K562 (cell line): ENCODE measurements at regions not wholly inside any gene's neighbourhood (a gene's known extent, or its start where the extent isn't known, plus 50 kb on each side); places are given as distances from the start of the nearest gene placed in this dataset.

Experiments used
- ATAC-seq: fragments of 200-7000 bp; cut with Tn5 transposase; 3 replicates; pipeline ENCODE4 v1.9.1; 2020; ENCODE audit warnings: moderate library complexity
- BruUV-seq: library from RNA; stranded (reverse); fragments of 400-500 nt; replicated peaks from 2 replicates; lab custom pipeline; 2021; lab: Mats Ljungman, UMichigan
- CTCF ChIA-PET: fragments of 300-600 bp; formaldehyde crosslinking; extraction: SDS; loops from one replicate; lab custom pipeline; 2021; ENCODE audit warnings: low intra/inter-chr PET ratio; lab: Yijun Ruan, JAX
- POLR2A ChIA-PET: fragments of 300-600, 350-650 bp; sonication (Branson Sonifier 250); formaldehyde crosslinking; extraction: SDS; loops from one replicate; lab custom pipeline; 2021; ENCODE audit warnings: antibody characterized with exemption, inconsistent platforms; lab: Yijun Ruan, JAX
- DNase-seq, 4 experiments: peaks; one replicate each; pipeline versions ENCODE4 v3.0.0 to v3.0.0-alpha.2; 2011 to 2018; ENCODE audit warnings: low spot score in 3 of 4, mixed read lengths in 3 of 4; ENCODE audit errors: extremely low read depth in 1 of 4
- FAIRE-seq: peaks from 2 replicates; lab custom pipeline; 2011; peaks lifted over from hg19 to GRCh38; lab: Jason Lieb, UNC
- H2AFZ ChIP-seq: 2 replicates; pipeline ENCODE4 v1.6.0; 2011; ENCODE audit warnings: low read depth, low read length, control low read depth, inconsistent platforms
- H3K27ac ChIP-seq: fragments of 200-600 bp; 3 replicates; pipeline ENCODE4 v1.8.0; 2011; ENCODE audit warnings: low read depth, mild to moderate bottlenecking, control low read depth, inconsistent platforms, low read length, moderate library complexity, mixed read lengths; ENCODE audit errors: extremely low read depth
- H3K27me3 ChIP-seq, 2 experiments: fragments of 300-600 bp in 1 of 2; 2 replicates in 1 of 2; 3 replicates in 1 of 2; pipeline versions ENCODE4 v1.6.0 to v1.8.0; 2011; ENCODE audit warnings: inconsistent platforms in 2 of 2, low read length in 2 of 2, mild to moderate bottlenecking in 1 of 2, mixed read lengths in 1 of 2, moderate library complexity in 1 of 2; ENCODE audit not compliant: control insufficient read depth in 2 of 2, insufficient read depth in 2 of 2
- H3K36me3 ChIP-seq: fragments of 300-600 bp; 3 replicates; pipeline ENCODE4 v1.8.0; 2011; ENCODE audit warnings: mild to moderate bottlenecking, low read length, inconsistent platforms; ENCODE audit not compliant: control insufficient read depth, insufficient read depth
- H3K4me1 ChIP-seq, 2 experiments: fragments of 200-600 bp in 1 of 2; replicated peaks in 1 of 2; 2 replicates in 1 of 2; 3 replicates in 1 of 2; pipeline versions ENCODE4 v1.5.1 to v1.8.0; 2011; ENCODE audit warnings: inconsistent platforms in 2 of 2, low read length in 2 of 2, mild to moderate bottlenecking in 1 of 2, mixed read lengths in 1 of 2, moderate library complexity in 1 of 2; ENCODE audit not compliant: control insufficient read depth in 2 of 2, insufficient read depth in 2 of 2
- H3K4me2 ChIP-seq: 2 replicates; pipeline ENCODE4 v1.6.1; 2011; ENCODE audit warnings: low read length, control low read depth, inconsistent platforms, mixed read lengths; ENCODE audit not compliant: insufficient read depth
- H3K4me3 ChIP-seq: fragments of 200-600 bp; sonication (generic), shearing (Covaris generic); 2 replicates; pipeline ENCODE4 v1.5.1; 2016; ENCODE audit warnings: control low read depth, inconsistent platforms
- H3K79me2 ChIP-seq: fragments of 200-600 bp; 3 replicates; pipeline ENCODE4 v1.8.0; 2011; ENCODE audit warnings: low read length, inconsistent platforms; ENCODE audit not compliant: control insufficient read depth, insufficient read depth
- H3K9ac ChIP-seq, 2 experiments: 2 replicates each; pipeline versions ENCODE4 v1.6.0 to v1.6.1; 2011; ENCODE audit warnings: low read depth in 2 of 2, low read length in 2 of 2, control low read depth in 1 of 2, inconsistent platforms in 1 of 2, mild to moderate bottlenecking in 1 of 2, mixed read lengths in 1 of 2; ENCODE audit not compliant: insufficient read depth in 1 of 2
- H3K9me1 ChIP-seq: one replicate; pipeline ENCODE4 v1.6.0; 2011; ENCODE audit warnings: inconsistent platforms, mild to moderate bottlenecking, low read length, moderate library complexity; ENCODE audit not compliant: control insufficient read depth, insufficient read depth
- H3K9me3 ChIP-seq: replicated peaks from 2 replicates; pipeline ENCODE4 v1.5.1; 2011; ENCODE audit warnings: low read depth, low read length, inconsistent platforms; ENCODE audit not compliant: control insufficient read depth, insufficient read depth
- H4K20me1 ChIP-seq: replicated peaks from 2 replicates; pipeline ENCODE4 v1.6.1; 2011; ENCODE audit warnings: low read length, inconsistent platforms, mixed read lengths; ENCODE audit not compliant: control insufficient read depth, insufficient read depth
- ATF2 ChIP-seq: sonication (generic); formaldehyde crosslinking; IDR thresholded peaks from 2 replicates; pipeline ENCODE4 v1.8.1; 2022; ENCODE audit warnings: missing genetic modification reagents
- ATF7 ChIP-seq: fragments of 450-650 bp; IDR thresholded peaks from 2 replicates; pipeline ENCODE4 v1.7.1; 2014; ENCODE audit warnings: mild to moderate bottlenecking, moderate library complexity
- ZBTB2 ChIP-seq: fragments of 450-650 bp; IDR thresholded peaks from 2 replicates; pipeline ENCODE4 v1.6.1; 2016; ENCODE audit warnings: antibody characterized with exemption
- ZKSCAN3 ChIP-seq: fragments of 250-450 bp; sonication (Bioruptor Pico); IDR thresholded peaks from 2 replicates; pipeline ENCODE4 v1.4.0; 2020
- ZNF512 ChIP-seq: IDR thresholded peaks from 2 replicates; pipeline ENCODE4 v1.6.1; 2016; ENCODE audit warnings: missing genetic modification characterization, missing compliant biosample characterization
- WGBS: fragments of 100-300 bp; shearing (Covaris generic); methylation state at CpG from one replicate; pipeline ENCODE4 v1.1.6; 2016; ENCODE audit warnings: low coverage, mixed read lengths; ENCODE audit not compliant: insufficient coverage; ENCODE audit errors: missing lambda C conversion rate; 5-methylcytosine and 5-hydroxymethylcytosine counted together
- in situ Hi-C: fragments of 300-500 bp; cut with MboI; formaldehyde crosslinking; loops from 4 replicates; pipeline ENCODE4 v1.15.0; 2018; ENCODE audit warnings: inconsistent platforms, mixed read lengths
- intact Hi-C: fragments of 100-400 bp; cut with micrococcal nuclease; formaldehyde crosslinking; loops from 2 replicates; pipeline ENCODE4 v1.14.2; 2022

- WGBS, result 0% methylated on average over 1 of the region's 1 CpG
- H3K4me2 ChIP-seq, result no peak overlapping the region
- H3K79me2 ChIP-seq, result no peaks in the 10 kb centered on the region
- H3K4me3 ChIP-seq, result no peak overlapping the region
- in situ Hi-C loops (no loop called here), intact Hi-C loops (no loop called here)
- no peaks in the 10 kb centered on the region; the same call in 1 of the 2 replicates for H3K9me3 ChIP-seq
- FAIRE-seq (no peak), ATAC-seq (no peak), DNase-seq (no peak)
- no TSS peak for BruUV-seq
- no peaks in the 10 kb centered on the region for H3K36me3 ChIP-seq
- H3K4me1 ChIP-seq, result no peaks in the 10 kb centered on the region
- H3K27ac ChIP-seq, result no peak overlapping the region
- no peak for TF ChIP-seq ZKSCAN3 (CRISPR knock-in tag)
- TF ChIP-seq ATF2, result no peak
- TF ChIP-seq ZBTB2, result no peak
- TF ChIP-seq ATF7, result no peak
- no peak for TF ChIP-seq ZNF512
- H3K9me1 ChIP-seq, result no peaks in the 10 kb centered on the region
- H3K9ac ChIP-seq, result no peak overlapping the region
- no peak overlapping the region for H2AFZ ChIP-seq
- H3K27me3 ChIP-seq, result no peaks in the 10 kb centered on the region
- no peaks in the 10 kb centered on the region for H4K20me1 ChIP-seq
- CTCF ChIA-PET, result no interaction called here
- POLR2A ChIA-PET, result no interaction called here
Observed at GRCh38 chr4:156517546-156517945, 454.1 kb downstream of the PDGFC start.
